ENCODE measurements at regions not wholly inside any gene's neighbourhood (a gene's known extent, or its start where the extent isn't known, plus 50 kb on each side); places are given as distances from the start of the nearest gene placed in this dataset.

- no peak for DNase-seq
- Mint-ChIP-seq H3K27me3 (no peaks in the 10 kb centered on the region), H3K36me3 (peaks cover 0 to 6% (median 0%) of the 10 kb centered on the region in 5 donors), H3K4me1 (no peaks in the 10 kb centered on the region), H3K4me3 (no peak overlapping the region), H3K27ac (no peak overlapping the region), H3K9me3 (peaks cover 0 to 42% (median 18%) of the 10 kb centered on the region in 11 donors)
- Histone ChIP-seq H3K4me1 (ENCODE audit: control insufficient read depth in 2 of 2, insufficient read depth in 2 of 2, low read length in 2 of 2) (no peaks in the 10 kb centered on the region), H3K27me3 (ENCODE audit: control insufficient read depth in 2 of 2, insufficient read depth in 2 of 2, low read length in 2 of 2) (no peaks in the 10 kb centered on the region), H3K27ac (ENCODE audit: low read depth, low read length) (no peak overlapping the region), H3K9me3 (ENCODE audit: control insufficient read depth in 2 of 3, low read length in 3 of 3) (peaks cover 0 to 3% (median 0%) of the 10 kb centered on the region in 3 experiments), H3K36me3 (ENCODE audit: control insufficient read depth in 2 of 3, insufficient read depth in 3 of 3, low read length in 3 of 3) (no peaks in the 10 kb centered on the region), H3K4me3 (ENCODE audit: low read length) (no peak overlapping the region)
- POLR2A ChIA-PET: no interaction called here
- ATAC-seq: no peak
- intact Hi-C loops (cut with micrococcal nuclease): no loop called here
- CTCF ChIA-PET: no interaction called here
Measured at GRCh38 chr6:10048370-10049297, 366.2 kb downstream of the TFAP2A start.

- H3K36me3 ChIP-seq (ENCODE audit: control insufficient read depth in 2 of 3, insufficient read depth in 3 of 3, low read length in 3 of 3): no peaks in the 10 kb centered on the region
- no peak overlapping the region for H3K4me3 ChIP-seq (ENCODE audit: low read length)
- H3K27me3 Mint-ChIP-seq: no peaks in the 10 kb centered on the region
- H3K4me3 Mint-ChIP-seq: no peak overlapping the region
- no peak for ATAC-seq
- H3K36me3 Mint-ChIP-seq: no peaks in the 10 kb centered on the region
- H3K9me3 Mint-ChIP-seq: peaks cover 0 to 6% (median 0%) of the 10 kb centered on the region in 11 donors
- no peaks in the 10 kb centered on the region for H3K27me3 ChIP-seq (ENCODE audit: control insufficient read depth in 2 of 2, insufficient read depth in 2 of 2, low read length in 2 of 2)
- H3K27ac Mint-ChIP-seq: no peak overlapping the region
- H3K9me3 ChIP-seq (ENCODE audit: control insufficient read depth in 2 of 3, low read length in 3 of 3): no peaks in the 10 kb centered on the region
- H3K4me1 ChIP-seq (ENCODE audit: control insufficient read depth in 2 of 2, insufficient read depth in 2 of 2, low read length in 2 of 2): no peaks in the 10 kb centered on the region
- DNase-seq: no peak
- no peak overlapping the region for H3K27ac ChIP-seq (ENCODE audit: low read depth, low read length)
- ChIA-PET POLR2A (no interaction called here), CTCF (no interaction called here)
- no peaks in the 10 kb centered on the region for H3K4me1 Mint-ChIP-seq
- intact Hi-C loops (cut with micrococcal nuclease): no loop called here
Measured at GRCh38 chr6:10042280-10042679, 372.6 kb downstream of the TFAP2A start.

- CTCF ChIA-PET: no interaction called here
- Mint-ChIP-seq H3K9me3 (peaks cover 0 to 5% (median 0%) of the 10 kb centered on the region in 11 donors), H3K4me1 (no peaks in the 10 kb centered on the region), H3K4me3 (no peak overlapping the region), H3K27ac (no peak overlapping the region), H3K36me3 (no peaks in the 10 kb centered on the region), H3K27me3 (peaks cover 0 to 7% (median 3%) of the 10 kb centered on the region in 5 donors)
- Histone ChIP-seq H3K4me3 (ENCODE audit: low read length) (no peak overlapping the region), H3K36me3 (ENCODE audit: control insufficient read depth in 2 of 3, insufficient read depth in 3 of 3, low read length in 3 of 3) (no peaks in the 10 kb centered on the region), H3K27ac (ENCODE audit: low read depth, low read length) (no peak overlapping the region), H3K9me3 (ENCODE audit: control insufficient read depth in 2 of 3, low read length in 3 of 3) (no peaks in the 10 kb centered on the region), H3K4me1 (ENCODE audit: control insufficient read depth in 2 of 2, insufficient read depth in 2 of 2, low read length in 2 of 2) (no peaks in the 10 kb centered on the region), H3K27me3 (ENCODE audit: control insufficient read depth in 2 of 2, insufficient read depth in 2 of 2, low read length in 2 of 2) (no peaks in the 10 kb centered on the region)
- POLR2A ChIA-PET: no interaction called here
- intact Hi-C loops (cut with micrococcal nuclease): loop anchor here in 1 of 2 donors (5.0 kb wide), 1 partner anchor 404 kb away; no protein-coding TSS in a partner anchor
- DNase-seq (no peak), ATAC-seq (no peak)
Measured at GRCh38 chr6:10033223-10033829, 381.5 kb downstream of the TFAP2A start.

- POLR2A ChIA-PET: no interaction called here
- H3K36me3 ChIP-seq (ENCODE audit: control insufficient read depth in 2 of 3, insufficient read depth in 3 of 3, low read length in 3 of 3): no peaks in the 10 kb centered on the region
- H3K4me3 ChIP-seq (ENCODE audit: low read length): no peak overlapping the region
- Mint-ChIP-seq H3K9me3 (peaks cover 0 to 5% (median 0%) of the 10 kb centered on the region in 11 donors), H3K27me3 (peaks cover 0 to 7% (median 3%) of the 10 kb centered on the region in 5 donors), H3K4me3 (no peak overlapping the region), H3K4me1 (no peaks in the 10 kb centered on the region), H3K27ac (no peak overlapping the region), H3K36me3 (no peaks in the 10 kb centered on the region)
- DNase-seq (no peak), ATAC-seq (no peak)
- no peaks in the 10 kb centered on the region for H3K4me1 ChIP-seq (ENCODE audit: control insufficient read depth in 2 of 2, insufficient read depth in 2 of 2, low read length in 2 of 2)
- H3K9me3 ChIP-seq (ENCODE audit: control insufficient read depth in 2 of 3, low read length in 3 of 3): no peaks in the 10 kb centered on the region
- CTCF ChIA-PET: no interaction called here
- intact Hi-C loops (cut with micrococcal nuclease): loop anchor here (1.0 to 5.0 kb wide), 2 partner anchors 403 to 406 kb away; no protein-coding TSS in a partner anchor
- no peaks in the 10 kb centered on the region for H3K27me3 ChIP-seq (ENCODE audit: control insufficient read depth in 2 of 2, insufficient read depth in 2 of 2, low read length in 2 of 2)
- no peak overlapping the region for H3K27ac ChIP-seq (ENCODE audit: low read depth, low read length)
Measured at GRCh38 chr6:10031617-10032016, 383.3 kb downstream of the TFAP2A start.

GRCh38 chr6:10030942-10031537 lies 383.8 kb downstream of the TFAP2A start:
- Histone ChIP-seq H3K9me3 (ENCODE audit: control insufficient read depth in 2 of 3, low read length in 3 of 3) (no peaks in the 10 kb centered on the region), H3K27me3 (ENCODE audit: control insufficient read depth in 2 of 2, insufficient read depth in 2 of 2, low read length in 2 of 2) (no peaks in the 10 kb centered on the region), H3K4me3 (ENCODE audit: low read length) (no peak overlapping the region), H3K27ac (ENCODE audit: low read depth, low read length) (no peak overlapping the region), H3K36me3 (ENCODE audit: control insufficient read depth in 2 of 3, insufficient read depth in 3 of 3, low read length in 3 of 3) (no peaks in the 10 kb centered on the region), H3K4me1 (ENCODE audit: control insufficient read depth in 2 of 2, insufficient read depth in 2 of 2, low read length in 2 of 2) (no peaks in the 10 kb centered on the region)
- Mint-ChIP-seq H3K36me3 (no peaks in the 10 kb centered on the region), H3K27me3 (peaks cover 0 to 7% (median 3%) of the 10 kb centered on the region in 5 donors), H3K27ac (no peak overlapping the region), H3K4me1 (no peaks in the 10 kb centered on the region), H3K9me3 (peaks cover 0 to 5% (median 0%) of the 10 kb centered on the region in 11 donors), H3K4me3 (no peak overlapping the region)
- ATAC-seq: no peak
- POLR2A ChIA-PET: no interaction called here
- CTCF ChIA-PET: no interaction called here
- DNase-seq: no peak
- intact Hi-C loops (cut with micrococcal nuclease): loop anchor here (1.0 to 5.0 kb wide), 2 partner anchors 403 to 406 kb away; no protein-coding TSS in a partner anchor

- H3K9me3 ChIP-seq (ENCODE audit: control insufficient read depth in 2 of 3, low read length in 3 of 3): no peaks in the 10 kb centered on the region
- no peak for ATAC-seq
- Mint-ChIP-seq H3K9me3 (peaks cover 0 to 5% (median 0%) of the 10 kb centered on the region in 11 donors), H3K27me3 (peaks cover 0 to 7% (median 3%) of the 10 kb centered on the region in 5 donors), H3K4me1 (no peaks in the 10 kb centered on the region), H3K27ac (no peak overlapping the region), H3K36me3 (no peaks in the 10 kb centered on the region), H3K4me3 (no peak overlapping the region)
- no peak for DNase-seq
- intact Hi-C loops (cut with micrococcal nuclease): no loop called here
- H3K27ac ChIP-seq (ENCODE audit: low read depth, low read length): no peak overlapping the region
- no peaks in the 10 kb centered on the region for H3K27me3 ChIP-seq (ENCODE audit: control insufficient read depth in 2 of 2, insufficient read depth in 2 of 2, low read length in 2 of 2)
- no peak overlapping the region for H3K4me3 ChIP-seq (ENCODE audit: low read length)
- CTCF ChIA-PET: no interaction called here
- POLR2A ChIA-PET: no interaction called here
- no peaks in the 10 kb centered on the region for H3K36me3 ChIP-seq (ENCODE audit: control insufficient read depth in 2 of 3, insufficient read depth in 3 of 3, low read length in 3 of 3)
- no peaks in the 10 kb centered on the region for H3K4me1 ChIP-seq (ENCODE audit: control insufficient read depth in 2 of 2, insufficient read depth in 2 of 2, low read length in 2 of 2)
Measured at GRCh38 chr6:10028222-10028621, 386.7 kb downstream of the TFAP2A start.
